HepG2 (cell line): ENCODE measurements at regions not wholly inside any gene's neighbourhood (a gene's known extent, or its start where the extent isn't known, plus 50 kb on each side); places are given as distances from the start of the nearest gene placed in this dataset.

Source experiments
- CCAR2 ChIP-seq: fragments of 200-400 bp; formaldehyde crosslinking; optimal IDR thresholded peaks from 2 replicates; pipeline ENCODE3; 2018; ENCODE audit warnings: low read depth, mild to moderate bottlenecking, low read length, moderate library complexity
- EED ChIP-seq: sonication (generic); formaldehyde crosslinking; IDR thresholded peaks from 2 replicates; pipeline ENCODE4 v1.5.0; 2020; ENCODE audit warnings: mild to moderate bottlenecking, missing genetic modification reagents
- ERF ChIP-seq: IDR thresholded peaks from 2 replicates; pipeline ENCODE4 v1.6.1; 2018; ENCODE audit warnings: missing biosample characterization, missing genetic modification reagents
- GATA4 ChIP-seq: sonication (generic); IDR thresholded peaks from 2 replicates; pipeline ENCODE4 v1.6.1; 2016; ENCODE audit warnings: antibody characterized with exemption, low read depth, borderline replicate concordance
- KDM3A ChIP-seq: IDR thresholded peaks from 2 replicates; pipeline ENCODE4 v1.6.1; 2018; ENCODE audit warnings: low read depth, missing compliant biosample characterization
- MIER2 ChIP-seq: IDR thresholded peaks from 2 replicates; pipeline ENCODE4 v1.6.1; 2016; ENCODE audit warnings: missing biosample characterization, missing genetic modification reagents
- NONO ChIP-seq, 2 experiments: fragments of 450-650 bp in 1 of 2; sonication (generic) in 1 of 2; formaldehyde crosslinking in 1 of 2; IDR thresholded peaks in 1 of 2; conservative IDR thresholded peaks in 1 of 2; 2 replicates each; pipeline versions ENCODE4 v1.6.1 to v1.8.0; 2017 to 2022; ENCODE audit warnings: mild to moderate bottlenecking in 1 of 2, missing genetic modification reagents in 1 of 2, moderate library complexity in 1 of 2
- ONECUT2 ChIP-seq: sonication (generic); formaldehyde crosslinking; IDR thresholded peaks from 2 replicates; pipeline ENCODE4 v1.4.0; 2020; ENCODE audit warnings: missing genetic modification reagents
- PAF1 ChIP-seq: IDR thresholded peaks from 2 replicates; pipeline ENCODE4 v1.6.1; 2016; ENCODE audit warnings: missing genetic modification reagents, missing compliant biosample characterization
- SYNCRIP ChIP-seq: fragments of 200-400 bp; formaldehyde crosslinking; IDR thresholded peaks from 2 replicates; pipeline ENCODE4 v1.6.1; 2018; ENCODE audit warnings: mild to moderate bottlenecking, low read depth, low read length; ENCODE audit not compliant: insufficient read depth
- ZBTB38 ChIP-seq: sonication (generic); formaldehyde crosslinking; IDR thresholded peaks from 2 replicates; pipeline ENCODE4 v1.5.1; 2020; ENCODE audit warnings: mild to moderate bottlenecking, missing genetic modification reagents
- ZFX ChIP-seq: sonication (generic); formaldehyde crosslinking; IDR thresholded peaks from 2 replicates; pipeline ENCODE4 v1.4.0; 2020; ENCODE audit warnings: mild to moderate bottlenecking, low read depth, missing genetic modification reagents, moderate library complexity
- ZNF24 ChIP-seq: fragments of 450-650 bp; IDR thresholded peaks from 2 replicates; pipeline ENCODE4 v1.6.1; 2017; ENCODE audit warnings: antibody characterized with exemption, mild to moderate bottlenecking
- ZNF337 ChIP-seq: sonication (generic); formaldehyde crosslinking; IDR thresholded peaks from 2 replicates; pipeline ENCODE4 v1.5.1; 2020; ENCODE audit warnings: missing genetic modification reagents, low read depth, mild to moderate bottlenecking, borderline replicate concordance
- ZNF629 ChIP-seq: sonication (generic); formaldehyde crosslinking; conservative IDR thresholded peaks from 2 replicates; pipeline ENCODE4 v1.5.0; 2020; ENCODE audit warnings: missing genetic modification reagents
- ZNF652 ChIP-seq: IDR thresholded peaks from 2 replicates; pipeline ENCODE4 v1.6.1; 2016; ENCODE audit warnings: low read depth, borderline replicate concordance
- ZSCAN12 ChIP-seq: sonication (generic); formaldehyde crosslinking; IDR thresholded peaks from 2 replicates; pipeline ENCODE4 v1.9.0; 2021; ENCODE audit warnings: mild to moderate bottlenecking, missing genetic modification reagents
- TF ChIP-seq, protein P1 (sequence below): sonication (generic); formaldehyde crosslinking; IDR thresholded peaks from 2 replicates; pipeline ENCODE4 v1.4.0; 2020; ENCODE audit warnings: missing genetic modification reagents
- TF ChIP-seq, protein P2 (sequence below): fragments of 450-650 bp; IDR thresholded peaks from 2 replicates; pipeline ENCODE4 v1.6.1; 2017
- TF ChIP-seq, protein P3 (sequence below): sonication (generic); formaldehyde crosslinking; IDR thresholded peaks from 2 replicates; pipeline ENCODE4 v1.4.0; 2020; ENCODE audit warnings: missing genetic modification reagents
- TF ChIP-seq, protein P4 (sequence below): sonication (generic); formaldehyde crosslinking; IDR thresholded peaks from 2 replicates; pipeline ENCODE4 v1.8.1; 2023; ENCODE audit warnings: mild to moderate bottlenecking, moderate library complexity, missing genetic modification reagents
- TF ChIP-seq, protein P5 (sequence below): sonication (generic); formaldehyde crosslinking; IDR thresholded peaks from 2 replicates; pipeline ENCODE4 v1.8.0; 2022; ENCODE audit warnings: mild to moderate bottlenecking, missing genetic modification reagents

DNA sequence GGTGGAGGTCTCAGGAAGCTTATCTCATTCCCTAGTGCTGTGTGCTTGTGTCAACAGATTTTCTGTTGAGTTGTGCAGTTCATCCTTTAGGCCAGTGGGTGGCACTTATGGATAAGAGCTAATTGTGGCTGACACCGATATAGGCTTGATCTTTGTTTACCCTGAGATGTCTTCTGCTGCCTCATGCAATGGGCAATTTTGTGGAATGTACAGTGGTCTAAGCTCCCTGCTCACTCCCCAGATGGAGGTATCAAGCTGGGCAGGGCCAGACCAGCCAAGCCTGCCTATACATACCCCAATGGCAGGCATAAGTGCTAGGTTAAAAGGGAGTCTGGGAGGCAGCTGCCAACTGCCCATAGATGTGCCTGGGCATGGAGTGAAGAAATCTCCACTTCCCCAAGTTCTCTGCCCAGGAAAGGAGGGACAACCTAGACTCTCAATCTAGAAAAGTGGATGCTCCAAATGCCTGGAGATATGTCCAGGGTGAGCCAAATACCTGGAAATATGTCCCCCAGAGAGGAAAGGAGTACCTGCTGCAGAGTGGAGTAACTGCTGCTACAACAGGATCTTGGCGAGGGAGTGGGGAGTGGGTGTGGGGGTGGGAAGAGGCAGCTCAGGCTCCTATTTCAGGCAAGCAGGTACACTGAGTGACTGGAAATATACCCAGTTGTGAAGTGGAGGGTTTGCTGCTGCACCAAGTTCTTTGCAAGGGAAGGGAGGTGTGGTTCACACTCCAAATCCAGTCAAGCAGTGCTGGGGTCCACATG, 53.2 kb upstream of the ARG1 start (continued):
- TF ChIP-seq, protein P1, sequence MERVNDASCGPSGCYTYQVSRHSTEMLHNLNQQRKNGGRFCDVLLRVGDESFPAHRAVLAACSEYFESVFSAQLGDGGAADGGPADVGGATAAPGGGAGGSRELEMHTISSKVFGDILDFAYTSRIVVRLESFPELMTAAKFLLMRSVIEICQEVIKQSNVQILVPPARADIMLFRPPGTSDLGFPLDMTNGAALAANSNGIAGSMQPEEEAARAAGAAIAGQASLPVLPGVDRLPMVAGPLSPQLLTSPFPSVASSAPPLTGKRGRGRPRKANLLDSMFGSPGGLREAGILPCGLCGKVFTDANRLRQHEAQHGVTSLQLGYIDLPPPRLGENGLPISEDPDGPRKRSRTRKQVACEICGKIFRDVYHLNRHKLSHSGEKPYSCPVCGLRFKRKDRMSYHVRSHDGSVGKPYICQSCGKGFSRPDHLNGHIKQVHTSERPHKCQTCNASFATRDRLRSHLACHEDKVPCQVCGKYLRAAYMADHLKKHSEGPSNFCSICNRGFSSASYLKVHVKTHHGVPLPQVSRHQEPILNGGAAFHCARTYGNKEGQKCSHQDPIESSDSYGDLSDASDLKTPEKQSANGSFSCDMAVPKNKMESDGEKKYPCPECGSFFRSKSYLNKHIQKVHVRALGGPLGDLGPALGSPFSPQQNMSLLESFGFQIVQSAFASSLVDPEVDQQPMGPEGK, result no peak
- TF ChIP-seq ERF (CRISPR knock-in tag) (0 out of 2 replicates have a peak, but pooled peaks have one; percentile 41), MIER2 (0 out of 2 replicates have a peak, but pooled peaks have one; percentile 56), ZNF629 (CRISPR knock-in tag) (no peak), PAF1 (CRISPR knock-in tag) (no peak), ZNF24 (no peak), ZFX (CRISPR knock-in tag) (no peak), ONECUT2 (CRISPR knock-in tag) (no peak), ZBTB38 (CRISPR knock-in tag) (no peak), NONO (IDR thresholded peaks at IDR 0.05) (no peak), NONO (CRISPR knock-in tag; conservative IDR thresholded peaks at IDR 0.05) (no peak), KDM3A (peak; percentile 73; the same call in 1 of the 2 replicates), CCAR2 (no peak), SYNCRIP (no peak), ZNF652 (no peak; the same call in 1 of the 2 replicates), ZSCAN12 (CRISPR knock-in tag) (no peak), ZNF337 (CRISPR knock-in tag) (0 out of 2 replicates have a peak, but pooled peaks have one; percentile 57), GATA4 (no peak), EED (CRISPR knock-in tag) (no peak)
- TF ChIP-seq, protein P2, sequence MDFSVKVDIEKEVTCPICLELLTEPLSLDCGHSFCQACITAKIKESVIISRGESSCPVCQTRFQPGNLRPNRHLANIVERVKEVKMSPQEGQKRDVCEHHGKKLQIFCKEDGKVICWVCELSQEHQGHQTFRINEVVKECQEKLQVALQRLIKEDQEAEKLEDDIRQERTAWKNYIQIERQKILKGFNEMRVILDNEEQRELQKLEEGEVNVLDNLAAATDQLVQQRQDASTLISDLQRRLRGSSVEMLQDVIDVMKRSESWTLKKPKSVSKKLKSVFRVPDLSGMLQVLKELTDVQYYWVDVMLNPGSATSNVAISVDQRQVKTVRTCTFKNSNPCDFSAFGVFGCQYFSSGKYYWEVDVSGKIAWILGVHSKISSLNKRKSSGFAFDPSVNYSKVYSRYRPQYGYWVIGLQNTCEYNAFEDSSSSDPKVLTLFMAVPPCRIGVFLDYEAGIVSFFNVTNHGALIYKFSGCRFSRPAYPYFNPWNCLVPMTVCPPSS, result no peak
- TF ChIP-seq, protein P3, sequence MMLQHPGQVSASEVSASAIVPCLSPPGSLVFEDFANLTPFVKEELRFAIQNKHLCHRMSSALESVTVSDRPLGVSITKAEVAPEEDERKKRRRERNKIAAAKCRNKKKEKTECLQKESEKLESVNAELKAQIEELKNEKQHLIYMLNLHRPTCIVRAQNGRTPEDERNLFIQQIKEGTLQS (CRISPR knock-in tag), result no peak
- TF ChIP-seq, protein P4, sequence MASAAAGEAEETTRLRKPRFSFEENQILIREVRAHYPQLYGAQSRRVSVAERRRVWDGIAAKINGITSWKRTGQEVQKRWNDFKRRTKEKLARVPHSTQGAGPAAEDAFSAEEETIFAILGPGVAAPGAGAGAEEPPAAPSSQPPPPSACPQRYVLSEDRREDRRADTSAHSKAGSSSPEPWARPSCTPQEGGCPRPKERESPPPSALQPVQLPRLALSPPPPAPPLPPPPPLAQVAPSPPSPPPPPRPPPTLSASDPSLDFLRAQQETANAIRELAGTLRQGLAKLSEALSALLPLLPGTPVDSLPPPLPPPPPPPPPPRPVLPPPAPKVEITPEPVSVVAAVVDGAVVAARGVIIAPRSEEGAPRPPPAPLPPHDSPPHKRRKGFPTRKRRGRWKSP (CRISPR knock-in tag), result no peak
- TF ChIP-seq, protein P5, sequence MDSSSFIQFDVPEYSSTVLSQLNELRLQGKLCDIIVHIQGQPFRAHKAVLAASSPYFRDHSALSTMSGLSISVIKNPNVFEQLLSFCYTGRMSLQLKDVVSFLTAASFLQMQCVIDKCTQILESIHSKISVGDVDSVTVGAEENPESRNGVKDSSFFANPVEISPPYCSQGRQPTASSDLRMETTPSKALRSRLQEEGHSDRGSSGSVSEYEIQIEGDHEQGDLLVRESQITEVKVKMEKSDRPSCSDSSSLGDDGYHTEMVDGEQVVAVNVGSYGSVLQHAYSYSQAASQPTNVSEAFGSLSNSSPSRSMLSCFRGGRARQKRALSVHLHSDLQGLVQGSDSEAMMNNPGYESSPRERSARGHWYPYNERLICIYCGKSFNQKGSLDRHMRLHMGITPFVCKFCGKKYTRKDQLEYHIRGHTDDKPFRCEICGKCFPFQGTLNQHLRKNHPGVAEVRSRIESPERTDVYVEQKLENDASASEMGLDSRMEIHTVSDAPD (CRISPR knock-in tag), result no peak
